Tibial nerve (tissue), 3 donors: ENCODE measurements at regions not wholly inside any gene's neighbourhood (a gene's known extent, or its start where the extent isn't known, plus 50 kb on each side); places are given as distances from the start of the nearest gene placed in this dataset.

Experiments
- CTCF ChIP-seq, 5 experiments: fragments of 200-600 bp in 3 of 5; fragments of 450-650 bp in 2 of 5; sonication (generic) in 3 of 5; IDR thresholded peaks; one replicate each; pipeline ENCODE4 v1.5.1; 2016 to 2019; ENCODE audit warnings: antibody characterized with exemption in 5 of 5, mild to moderate bottlenecking in 3 of 5, moderate library complexity in 2 of 5
- POLR2A ChIP-seq, 2 donors: fragments of 450-650 bp; IDR thresholded peaks; one replicate each; pipeline ENCODE4 v1.6.1; 2017; ENCODE audit warnings: antibody characterized with exemption in 2 of 2, mild to moderate bottlenecking in 2 of 2, moderate library complexity in 2 of 2

DNA sequence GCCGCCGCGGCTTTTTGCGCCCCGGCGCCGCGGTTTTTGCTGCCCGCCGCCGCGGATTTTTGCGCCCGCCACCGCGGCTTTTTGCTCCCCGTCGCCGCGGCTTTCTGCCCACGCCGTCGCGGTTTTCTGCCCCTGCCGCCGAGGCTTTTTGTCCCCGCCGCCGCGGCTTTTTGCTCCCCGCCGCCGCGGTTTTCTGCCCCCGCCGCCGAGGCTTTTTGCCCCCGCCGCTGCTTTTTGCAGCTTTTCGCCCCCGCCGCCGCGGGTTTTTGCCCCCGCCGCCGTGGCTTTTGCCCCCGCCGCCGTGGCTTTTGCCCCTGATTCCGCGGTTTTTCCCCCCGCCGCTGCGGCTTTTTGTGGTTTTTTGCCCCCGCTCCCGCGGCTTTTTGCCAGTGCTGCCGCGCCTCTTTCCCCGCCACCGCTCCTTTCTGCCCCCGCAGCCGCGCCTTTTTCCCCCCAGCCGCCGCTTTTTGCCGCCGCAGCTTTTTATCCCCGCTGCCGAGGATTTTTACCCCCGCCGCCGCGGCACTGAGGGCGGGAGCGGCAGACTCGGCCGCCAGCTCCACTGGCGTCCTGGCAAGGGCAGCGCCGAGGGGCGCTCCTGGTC lies 518.6 kb upstream of the WSB1 start:
- no peak for TF ChIP-seq POLR2A (IDR thresholded peaks at IDR 0.05)
- TF ChIP-seq CTCF (IDR thresholded peaks at IDR 0.05) = no peak
